ENCODE measurements at regions not wholly inside any gene's neighbourhood (a gene's known extent, or its start where the extent isn't known, plus 50 kb on each side); places are given as distances from the start of the nearest gene placed in this dataset.

DNA sequence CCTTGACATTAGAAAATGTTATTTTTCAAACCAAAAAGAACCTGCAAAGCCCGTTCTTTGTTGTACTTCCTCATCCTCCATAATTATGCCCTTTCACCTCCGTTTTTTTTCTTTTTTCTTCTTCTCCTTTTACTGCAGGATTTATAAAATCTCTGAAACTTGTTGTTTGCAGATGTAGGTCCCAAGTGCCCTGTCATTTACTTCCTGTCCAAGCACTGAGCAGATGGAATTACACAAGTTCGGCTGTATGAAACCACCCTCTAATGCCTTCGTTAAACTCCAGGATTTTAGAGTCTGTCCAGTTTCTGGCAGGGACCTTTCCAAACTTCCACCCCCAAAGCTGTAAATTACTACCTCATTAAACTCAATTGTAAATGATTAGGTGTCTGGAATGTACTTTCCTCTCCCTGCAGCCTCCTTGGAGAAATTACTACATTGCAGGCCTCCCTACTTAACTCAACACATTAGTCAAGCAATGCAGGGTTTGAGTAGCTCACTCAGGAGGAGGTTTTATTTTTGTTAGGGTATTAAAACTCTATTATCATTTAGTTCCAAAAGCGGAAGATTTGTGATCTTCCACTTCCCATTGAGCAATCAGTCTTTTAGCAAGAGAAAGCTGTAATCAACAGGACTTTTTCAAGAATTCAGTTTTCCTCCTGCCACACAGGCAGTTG, 125.6 kb upstream of the LPAR1 start:
- TF ChIP-seq, protein P1, sequence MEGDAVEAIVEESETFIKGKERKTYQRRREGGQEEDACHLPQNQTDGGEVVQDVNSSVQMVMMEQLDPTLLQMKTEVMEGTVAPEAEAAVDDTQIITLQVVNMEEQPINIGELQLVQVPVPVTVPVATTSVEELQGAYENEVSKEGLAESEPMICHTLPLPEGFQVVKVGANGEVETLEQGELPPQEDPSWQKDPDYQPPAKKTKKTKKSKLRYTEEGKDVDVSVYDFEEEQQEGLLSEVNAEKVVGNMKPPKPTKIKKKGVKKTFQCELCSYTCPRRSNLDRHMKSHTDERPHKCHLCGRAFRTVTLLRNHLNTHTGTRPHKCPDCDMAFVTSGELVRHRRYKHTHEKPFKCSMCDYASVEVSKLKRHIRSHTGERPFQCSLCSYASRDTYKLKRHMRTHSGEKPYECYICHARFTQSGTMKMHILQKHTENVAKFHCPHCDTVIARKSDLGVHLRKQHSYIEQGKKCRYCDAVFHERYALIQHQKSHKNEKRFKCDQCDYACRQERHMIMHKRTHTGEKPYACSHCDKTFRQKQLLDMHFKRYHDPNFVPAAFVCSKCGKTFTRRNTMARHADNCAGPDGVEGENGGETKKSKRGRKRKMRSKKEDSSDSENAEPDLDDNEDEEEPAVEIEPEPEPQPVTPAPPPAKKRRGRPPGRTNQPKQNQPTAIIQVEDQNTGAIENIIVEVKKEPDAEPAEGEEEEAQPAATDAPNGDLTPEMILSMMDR (conservative IDR thresholded peaks at IDR 0.05; ENCODE audit: low read depth, low read length): no peak
- DNase-seq (ENCODE audit: low read depth): peak; percentile 24
- H3K4me3 ChIP-seq (ENCODE audit: low read depth, low read length): no peak overlapping the region

GRCh38 chr9:111162026-111162425, 123.8 kb upstream of the LPAR1 start:
- H3K4me3 ChIP-seq (ENCODE audit: low read depth, low read length): no peak overlapping the region
- no peak for DNase-seq (ENCODE audit: low read depth)
- TF ChIP-seq, protein P1 (conservative IDR thresholded peaks at IDR 0.05; ENCODE audit: low read depth, low read length): no peak

DNA sequence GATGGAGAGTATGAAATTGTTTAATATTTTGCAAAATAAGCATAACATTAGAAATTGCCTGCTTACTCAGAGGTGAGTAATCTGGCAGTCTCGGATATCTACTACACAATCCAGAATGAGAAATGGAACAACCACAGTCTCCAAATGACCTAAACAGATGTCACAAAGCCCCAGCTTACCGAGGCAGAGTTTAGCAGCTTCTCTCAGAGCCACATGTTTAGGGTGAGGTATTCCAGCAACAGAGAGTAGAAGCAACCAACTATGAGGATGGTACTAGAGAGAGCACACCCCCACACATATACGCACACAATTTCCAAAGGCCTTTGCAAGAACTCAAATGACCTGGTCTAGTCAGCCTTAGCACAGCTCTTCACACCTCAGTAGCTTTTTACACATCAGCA, 122.7 kb upstream of the LPAR1 start:
- TF ChIP-seq, protein P1 (conservative IDR thresholded peaks at IDR 0.05; ENCODE audit: low read depth, low read length): no peak
- no peak overlapping the region for H3K4me3 ChIP-seq (ENCODE audit: low read depth, low read length)
- peak; percentile 73 for DNase-seq (ENCODE audit: low read depth)

DNA sequence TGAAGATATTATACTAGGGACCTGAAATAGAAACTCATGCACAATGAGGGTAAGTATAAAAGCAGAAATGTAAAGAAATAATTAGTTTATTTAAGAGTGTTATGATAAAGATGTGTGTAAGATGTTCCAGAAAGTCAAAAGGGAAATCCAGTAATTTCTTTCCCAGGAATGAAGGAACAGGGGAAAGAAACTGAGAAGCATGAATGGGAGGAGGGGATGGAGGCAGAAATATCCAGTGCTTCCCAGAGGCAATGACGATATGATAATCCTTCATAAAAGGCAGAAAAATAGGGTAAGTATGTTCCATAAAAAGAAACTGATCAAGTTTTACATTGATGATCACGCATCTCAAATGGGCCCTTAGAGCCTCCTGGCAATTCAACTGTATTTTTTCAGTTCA, 120.7 kb upstream of the LPAR1 start:
- TF ChIP-seq, protein P1 (conservative IDR thresholded peaks at IDR 0.05; ENCODE audit: low read depth, low read length): no peak

DNA sequence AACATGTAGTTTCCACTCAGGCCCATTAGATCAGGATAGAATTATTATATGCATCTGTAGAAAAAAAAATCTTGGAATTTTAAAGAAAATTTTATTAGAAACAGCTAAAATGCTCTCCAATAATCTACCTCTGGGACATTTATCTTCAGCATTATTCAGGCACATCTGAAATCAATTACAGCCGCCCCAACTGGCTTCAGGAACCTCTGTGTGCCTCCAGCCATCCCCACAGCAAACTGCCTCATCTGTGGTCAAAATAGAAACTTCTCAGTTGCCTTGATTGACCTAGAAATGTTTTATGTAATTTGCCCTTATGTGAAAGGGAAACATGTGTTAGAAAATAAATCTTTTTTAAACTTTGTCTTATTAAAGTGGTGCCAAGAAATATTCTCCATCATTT, 120.1 kb upstream of the LPAR1 start:
- no peak overlapping the region for H3K4me3 ChIP-seq (ENCODE audit: low read depth, low read length)
- TF ChIP-seq, protein P1 (conservative IDR thresholded peaks at IDR 0.05; ENCODE audit: low read depth, low read length): no peak
- no peak for DNase-seq (ENCODE audit: low read depth)

More for the DNA sequence above, 120.7 kb upstream of the LPAR1 start:
- no peak overlapping the region for H3K4me3 ChIP-seq (ENCODE audit: low read depth, low read length)
- no peak for DNase-seq (ENCODE audit: low read depth)

- DNase-seq (ENCODE audit: low read depth): peak; percentile 42
Measured at GRCh38 chr9:111154081-111154562, 115.9 kb upstream of the LPAR1 start.

More at GRCh38 chr9:111154081-111154562, 115.9 kb upstream of the LPAR1 start:
- H3K4me3 ChIP-seq (ENCODE audit: low read depth, low read length): no peak overlapping the region
- TF ChIP-seq, protein P1 (conservative IDR thresholded peaks at IDR 0.05; ENCODE audit: low read depth, low read length): no peak

Data from choroid plexus epithelial cell (primary cell).